DND-41 (cell line): ENCODE measurements at regions not wholly inside any gene's neighbourhood (a gene's known extent, or its start where the extent isn't known, plus 50 kb on each side); places are given as distances from the start of the nearest gene placed in this dataset.

Source experiments
- CTCF ChIP-seq: IDR thresholded peaks from 2 replicates; pipeline ENCODE4 v1.5.1; 2012; ENCODE audit warnings: borderline replicate concordance, low read length, moderate library complexity, mild to moderate bottlenecking; ENCODE audit not compliant: poor library complexity, severe bottlenecking; ENCODE audit errors: extremely low read depth
- EZH2 ChIP-seq: IDR thresholded peaks from 3 replicates; pipeline ENCODE4 v1.6.1; 2012; ENCODE audit warnings: borderline replicate concordance, low read depth, mild to moderate bottlenecking, moderate library complexity, low read length, inconsistent platforms; ENCODE audit not compliant: severe bottlenecking

GRCh38 chr22:49604732-49605302 lies 222.9 kb downstream of the BRD1 start:
- TF ChIP-seq CTCF (no peak), EZH2 (no peak)
